ENCODE measurements at regions not wholly inside any gene's neighbourhood (a gene's known extent, or its start where the extent isn't known, plus 50 kb on each side); places are given as distances from the start of the nearest gene placed in this dataset.

DNA sequence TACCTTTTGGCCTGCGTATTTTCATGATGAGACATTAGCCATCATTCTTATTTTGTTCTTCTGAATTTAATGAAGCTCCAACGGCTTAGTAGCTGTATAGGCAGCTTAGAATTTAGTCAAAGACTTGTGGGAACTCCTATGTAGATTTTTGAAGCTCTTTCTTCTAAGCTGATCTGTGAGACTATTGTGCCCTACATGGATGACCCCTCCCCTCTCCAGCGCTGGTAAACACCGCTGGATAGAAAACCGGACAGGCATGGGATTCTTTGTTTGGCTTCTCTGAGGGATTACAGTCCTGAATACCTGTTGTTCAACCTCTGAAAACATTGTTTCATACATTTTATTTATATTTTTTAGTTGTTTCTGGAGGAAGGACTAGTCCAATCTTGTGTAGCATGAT is 1353.4 kb downstream of the GRIK2 start:
- TF ChIP-seq POLR2A (IDR thresholded peaks at IDR 0.05), result no peak
- TF ChIP-seq, protein P1, sequence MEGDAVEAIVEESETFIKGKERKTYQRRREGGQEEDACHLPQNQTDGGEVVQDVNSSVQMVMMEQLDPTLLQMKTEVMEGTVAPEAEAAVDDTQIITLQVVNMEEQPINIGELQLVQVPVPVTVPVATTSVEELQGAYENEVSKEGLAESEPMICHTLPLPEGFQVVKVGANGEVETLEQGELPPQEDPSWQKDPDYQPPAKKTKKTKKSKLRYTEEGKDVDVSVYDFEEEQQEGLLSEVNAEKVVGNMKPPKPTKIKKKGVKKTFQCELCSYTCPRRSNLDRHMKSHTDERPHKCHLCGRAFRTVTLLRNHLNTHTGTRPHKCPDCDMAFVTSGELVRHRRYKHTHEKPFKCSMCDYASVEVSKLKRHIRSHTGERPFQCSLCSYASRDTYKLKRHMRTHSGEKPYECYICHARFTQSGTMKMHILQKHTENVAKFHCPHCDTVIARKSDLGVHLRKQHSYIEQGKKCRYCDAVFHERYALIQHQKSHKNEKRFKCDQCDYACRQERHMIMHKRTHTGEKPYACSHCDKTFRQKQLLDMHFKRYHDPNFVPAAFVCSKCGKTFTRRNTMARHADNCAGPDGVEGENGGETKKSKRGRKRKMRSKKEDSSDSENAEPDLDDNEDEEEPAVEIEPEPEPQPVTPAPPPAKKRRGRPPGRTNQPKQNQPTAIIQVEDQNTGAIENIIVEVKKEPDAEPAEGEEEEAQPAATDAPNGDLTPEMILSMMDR (IDR thresholded peaks at IDR 0.05), result no peak
